ENCODE measurements at regions not wholly inside any gene's neighbourhood (a gene's known extent, or its start where the extent isn't known, plus 50 kb on each side); places are given as distances from the start of the nearest gene placed in this dataset.

DNA sequence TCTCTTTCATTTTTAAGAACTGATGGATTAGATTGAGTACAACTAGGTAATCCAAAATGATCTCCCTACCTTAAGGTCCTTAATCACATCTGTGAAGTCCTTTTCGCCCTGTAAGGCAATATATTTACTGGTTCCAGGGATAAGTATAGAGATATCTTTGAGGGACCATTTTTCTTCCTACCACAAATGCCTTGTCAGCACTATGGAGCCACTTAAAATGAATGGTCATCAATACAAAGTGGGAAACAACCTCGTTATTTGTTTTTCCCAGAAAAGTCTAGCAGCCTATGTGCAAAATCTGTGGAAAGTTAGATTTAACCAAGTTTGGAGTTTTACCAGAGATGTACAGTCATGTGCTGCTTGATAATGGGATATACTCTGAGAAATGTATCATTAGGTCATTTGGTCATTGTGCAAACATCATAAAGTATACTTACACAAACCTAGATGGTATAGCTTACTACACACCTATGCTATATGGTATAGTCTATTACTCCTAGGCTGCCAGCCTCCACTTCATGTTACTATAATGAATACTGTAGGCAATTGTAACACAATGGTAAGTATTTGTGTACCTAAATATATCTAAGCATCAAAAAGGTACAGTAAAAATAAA, 366.2 kb upstream of the TMEM229A start:
- Histone ChIP-seq H3K4me2 (ENCODE audit: insufficient read depth in 1 of 2, low read depth in 2 of 2, low read length in 2 of 2) (no peak overlapping the region), H3K27ac (ENCODE audit: low read depth, low read length) (no peak overlapping the region), H3K27me3 (replicated peaks in 1 of 4; ENCODE audit: control insufficient read depth in 3 of 4, extremely low read depth in 1 of 4, insufficient read depth in 3 of 4, low read length in 3 of 4) (no peaks in the 10 kb centered on the region), H3K9me3 (ENCODE audit: insufficient read depth in 2 of 2, low read depth in 1 of 2, low read length in 1 of 2) (no peaks in the 10 kb centered on the region), H2BK15ac (ENCODE audit: low read length) (no peak overlapping the region), H3K18ac (ENCODE audit: extremely low read depth, low read length) (no peak overlapping the region), H3K23ac (ENCODE audit: insufficient read length) (no peak overlapping the region), H4K8ac (ENCODE audit: extremely low read depth, insufficient read depth, low read length) (no peak overlapping the region), H3K4ac (replicated peaks; ENCODE audit: insufficient read length, low read depth, low read length) (no peak overlapping the region), H2AFZ (ENCODE audit: low read length) (no peak overlapping the region), H4K91ac (replicated peaks; ENCODE audit: insufficient read length, low read length) (no peak overlapping the region), H3K79me1 (ENCODE audit: low read depth, low read length) (no peaks in the 10 kb centered on the region), H3K36me3 (ENCODE audit: control insufficient read depth in 2 of 4, insufficient read depth in 4 of 4, low read length in 3 of 4) (no peaks in the 10 kb centered on the region), H2BK12ac (ENCODE audit: low read depth, low read length) (no peak overlapping the region), H2AK5ac (ENCODE audit: low read depth, low read length) (no peak overlapping the region), H3K79me2 (ENCODE audit: control insufficient read depth in 1 of 2, insufficient read depth in 2 of 2, low read length in 2 of 2) (no peaks in the 10 kb centered on the region), H3K23me2 (ENCODE audit: low read depth, low read length) (no peaks in the 10 kb centered on the region; the same call in 1 of the 2 replicates), H2BK5ac (ENCODE audit: low read depth, low read length) (no peak overlapping the region), H3K56ac (replicated peaks; ENCODE audit: insufficient read length, low read depth, low read length) (no peak overlapping the region), H3K4me1 (replicated peaks in 1 of 4; ENCODE audit: control insufficient read depth in 3 of 4, insufficient read depth in 4 of 4, low read length in 3 of 4) (no peaks in the 10 kb centered on the region), H3K4me3 (ENCODE audit: extremely low read depth in 1 of 4, insufficient read depth in 2 of 4, low read depth in 3 of 4, low read length in 4 of 4) (no peak overlapping the region), H2BK20ac (ENCODE audit: low read length) (no peak overlapping the region), H4K5ac (ENCODE audit: insufficient read length, low read depth, low read length) (no peak overlapping the region), H2BK120ac (replicated peaks; ENCODE audit: low read depth, low read length) (no peak overlapping the region), H3K14ac (ENCODE audit: insufficient read length) (no peak overlapping the region), H4K20me1 (replicated peaks in 1 of 2; ENCODE audit: control insufficient read depth in 1 of 2, insufficient read depth in 2 of 2, low read length in 2 of 2) (no peaks in the 10 kb centered on the region), H3K9ac (replicated peaks in 1 of 4; ENCODE audit: extremely low read depth in 1 of 4, low read depth in 3 of 4, low read length in 3 of 4) (no peak overlapping the region)
- WGBS, 2 experiments (ENCODE audit: extremely low coverage in 1 of 2, insufficient coverage in 1 of 2, insufficient read length in 1 of 2, insufficient replicate concordance in 2 of 2, low coverage in 1 of 2, low lambda C conversion rate in 2 of 2, missing lambda C conversion rate in 1 of 2): 88% methylated on average over 2 of the region's 2 CpGs; no CpG with 5 or more reads in 1 of the 2 experiments
- DNase-seq (ENCODE audit: low read depth in 1 of 2, low spot score in 2 of 2) (no peak), FAIRE-seq (no peak)
- ChIA-PET POLR2A (ENCODE audit: partially characterized antibody) (no interaction called here), CTCF (ENCODE audit: partially characterized antibody) (interaction anchor here (0.7 kb wide), 1 partner anchor 529 kb away, joined by 3 read pairs; no protein-coding TSS in a partner anchor)
- TF ChIP-seq POLR2AphosphoS5 (IDR thresholded peaks at IDR 0.05; ENCODE audit: low read depth, low read length): no peak
- TF ChIP-seq ASH2L (IDR thresholded peaks at IDR 0.05; ENCODE audit: low read length): no peak
- no peak for TF ChIP-seq KDM4A (IDR thresholded peaks at IDR 0.05; ENCODE audit: low read depth, low read length, severe bottlenecking)
- TF ChIP-seq, protein P1, sequence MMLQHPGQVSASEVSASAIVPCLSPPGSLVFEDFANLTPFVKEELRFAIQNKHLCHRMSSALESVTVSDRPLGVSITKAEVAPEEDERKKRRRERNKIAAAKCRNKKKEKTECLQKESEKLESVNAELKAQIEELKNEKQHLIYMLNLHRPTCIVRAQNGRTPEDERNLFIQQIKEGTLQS (IDR thresholded peaks at IDR 0.05; ENCODE audit: insufficient read depth, low read depth, low read length): no peak
- TF ChIP-seq POU5F1 (IDR thresholded peaks at IDR 0.05; ENCODE audit: low read depth, low read length): no peak
